H1 (cell line): ENCODE measurements at regions not wholly inside any gene's neighbourhood (a gene's known extent, or its start where the extent isn't known, plus 50 kb on each side); places are given as distances from the start of the nearest gene placed in this dataset.

Experiments used
- CTCF ChIA-PET: fragments of 300-600 bp; sonication (Branson Sonifier 250); formaldehyde crosslinking; loops from one replicate; lab custom pipeline; 2021; ENCODE audit not compliant: partially characterized antibody; lab: Charles Lee
- POLR2A ChIA-PET: fragments of 300-600 bp; sonication (Branson Sonifier 250); formaldehyde crosslinking; loops from one replicate; lab custom pipeline; 2021; ENCODE audit warnings: inconsistent platforms; ENCODE audit not compliant: partially characterized antibody; lab: Charles Lee
- DNase-seq, 2 experiments: peaks; one replicate each; pipeline versions ENCODE4 v3.0.0 to v3.0.0-alpha.2; 2010 to 2022; ENCODE audit warnings: low spot score in 2 of 2, low read depth in 1 of 2, mixed read lengths in 1 of 2
- FAIRE-seq: peaks from 2 replicates; lab custom pipeline; 2011; peaks lifted over from hg19 to GRCh38; lab: Jason Lieb, UNC
- H2AFZ ChIP-seq: 2 replicates; pipeline ENCODE4 v1.8.1; 2012; ENCODE audit warnings: low read length, inconsistent platforms
- H2AK5ac ChIP-seq: 2 replicates; pipeline ENCODE4 v1.6.1; 2013; ENCODE audit warnings: low read depth, low read length
- H2BK120ac ChIP-seq: replicated peaks from 2 replicates; pipeline ENCODE3; 2013; ENCODE audit warnings: low read depth, low read length, inconsistent platforms
- H2BK12ac ChIP-seq: 2 replicates; pipeline ENCODE4 v1.6.1; 2013; ENCODE audit warnings: low read depth, low read length
- H2BK15ac ChIP-seq: 2 replicates; pipeline ENCODE4 v1.6.1; 2013; ENCODE audit warnings: low read length
- H2BK20ac ChIP-seq: 2 replicates; pipeline ENCODE4 v1.6.1; 2013; ENCODE audit warnings: low read length
- H2BK5ac ChIP-seq: 2 replicates; pipeline ENCODE4 v1.6.1; 2013; ENCODE audit warnings: low read depth, low read length
- H3K14ac ChIP-seq: 2 replicates; pipeline ENCODE4 v1.6.1; 2013; ENCODE audit warnings: inconsistent platforms; ENCODE audit not compliant: insufficient read length
- H3K18ac ChIP-seq: 2 replicates; pipeline ENCODE4 v1.6.1; 2013; ENCODE audit warnings: low read length; ENCODE audit errors: extremely low read depth
- H3K23ac ChIP-seq: 2 replicates; pipeline ENCODE4 v1.6.1; 2013; ENCODE audit warnings: inconsistent platforms; ENCODE audit not compliant: insufficient read length
- H3K23me2 ChIP-seq: 2 replicates; pipeline ENCODE4 v1.6.1; 2013; ENCODE audit warnings: low read depth, low read length
- H3K27ac ChIP-seq: 2 replicates; pipeline ENCODE4 v1.6.1; 2011; ENCODE audit warnings: low read depth, low read length, inconsistent platforms
- H3K27me3 ChIP-seq, 4 experiments: replicated peaks in 1 of 4; 1 replicate in 1 of 4; 2 replicates in 3 of 4; pipeline versions ENCODE4 v1.6.1 to v1.8.1; 2011 to 2013; ENCODE audit warnings: low read length in 3 of 4, mild to moderate bottlenecking in 3 of 4, inconsistent platforms in 2 of 4, mixed read lengths in 2 of 4, moderate library complexity in 1 of 4; ENCODE audit not compliant: control insufficient read depth in 3 of 4, insufficient read depth in 3 of 4; ENCODE audit errors: extremely low read depth in 1 of 4
- H3K36me3 ChIP-seq, 4 experiments: 2 replicates each; pipeline versions ENCODE4 v1.6.1 to v1.8.1; 2011 to 2013; ENCODE audit warnings: mild to moderate bottlenecking in 4 of 4, low read length in 3 of 4, moderate library complexity in 2 of 4, control low read depth in 1 of 4, inconsistent platforms in 1 of 4; ENCODE audit not compliant: insufficient read depth in 4 of 4, control insufficient read depth in 2 of 4
- H3K4ac ChIP-seq: replicated peaks from 2 replicates; pipeline ENCODE3; 2013; ENCODE audit warnings: low read length, low read depth, mixed read lengths, inconsistent platforms; ENCODE audit not compliant: insufficient read length
- H3K4me1 ChIP-seq, 4 experiments: replicated peaks in 1 of 4; 1 replicate in 1 of 4; 2 replicates in 3 of 4; pipeline versions ENCODE4 v1.6.1 to v1.8.1; 2011 to 2013; ENCODE audit warnings: low read length in 3 of 4, inconsistent platforms in 2 of 4, mixed read lengths in 1 of 4; ENCODE audit not compliant: insufficient read depth in 4 of 4, control insufficient read depth in 3 of 4
- H3K4me2 ChIP-seq, 2 experiments: 2 replicates each; pipeline versions ENCODE4 v1.6.1 to v1.8.1; 2011 to 2013; ENCODE audit warnings: low read depth in 2 of 2, low read length in 2 of 2, control low read depth in 1 of 2, inconsistent platforms in 1 of 2, mild to moderate bottlenecking in 1 of 2; ENCODE audit not compliant: insufficient read depth in 1 of 2
- H3K4me3 ChIP-seq, 4 experiments: fragments of 200-600, 300-600 bp in 1 of 4; sonication (generic), shearing (Covaris generic), sonication (Bioruptor Twin) in 1 of 4; 2 replicates each; pipeline versions ENCODE4 v1.5.1 to v1.8.1; 2011 to 2016; ENCODE audit warnings: low read length in 4 of 4, low read depth in 3 of 4, control low read depth in 2 of 4, inconsistent platforms in 2 of 4, mild to moderate bottlenecking in 2 of 4, mixed read lengths in 1 of 4, moderate library complexity in 1 of 4; ENCODE audit not compliant: insufficient read depth in 2 of 4; ENCODE audit errors: extremely low read depth in 1 of 4
- H3K56ac ChIP-seq: replicated peaks from 2 replicates; pipeline ENCODE3; 2013; ENCODE audit warnings: low read depth, mild to moderate bottlenecking, mixed read lengths, low read length, inconsistent platforms; ENCODE audit not compliant: insufficient read length
- H3K79me1 ChIP-seq: 2 replicates; pipeline ENCODE4 v1.6.1; 2013; ENCODE audit warnings: low read depth, low read length, control low read depth
- H3K79me2 ChIP-seq, 2 experiments: 2 replicates each; pipeline versions ENCODE4 v1.6.1 to v1.8.1; 2012 to 2013; ENCODE audit warnings: low read length in 2 of 2, mild to moderate bottlenecking in 2 of 2, inconsistent platforms in 1 of 2; ENCODE audit not compliant: insufficient read depth in 2 of 2, control insufficient read depth in 1 of 2
- H3K9ac ChIP-seq, 4 experiments: replicated peaks in 1 of 4; 1 replicate in 1 of 4; 2 replicates in 3 of 4; pipeline versions ENCODE4 v1.6.1 to v1.8.1; 2011 to 2013; ENCODE audit warnings: low read depth in 3 of 4, low read length in 3 of 4, control low read depth in 2 of 4, mild to moderate bottlenecking in 2 of 4, moderate library complexity in 2 of 4, inconsistent platforms in 1 of 4; ENCODE audit errors: extremely low read depth in 1 of 4
- H3K9me3 ChIP-seq, 2 experiments: 2 replicates each; pipeline versions ENCODE4 v1.6.1 to v1.8.1; 2012 to 2013; ENCODE audit warnings: mild to moderate bottlenecking in 2 of 2, moderate library complexity in 2 of 2, control low read depth in 1 of 2, inconsistent platforms in 1 of 2, low read depth in 1 of 2, low read length in 1 of 2, mixed read lengths in 1 of 2; ENCODE audit not compliant: insufficient read depth in 2 of 2
- H4K20me1 ChIP-seq, 2 experiments: replicated peaks in 1 of 2; 2 replicates each; pipeline versions ENCODE3 to v1.8.1; 2011 to 2013; ENCODE audit warnings: inconsistent platforms in 2 of 2, low read length in 2 of 2, mild to moderate bottlenecking in 1 of 2; ENCODE audit not compliant: insufficient read depth in 2 of 2, control insufficient read depth in 1 of 2
- H4K5ac ChIP-seq: 2 replicates; pipeline ENCODE4 v1.6.1; 2013; ENCODE audit warnings: low read length, low read depth, mixed read lengths, inconsistent platforms; ENCODE audit not compliant: insufficient read length
- H4K8ac ChIP-seq: 2 replicates; pipeline ENCODE4 v1.8.0; 2013; ENCODE audit warnings: mild to moderate bottlenecking, moderate library complexity, low read length, inconsistent platforms; ENCODE audit not compliant: insufficient read depth; ENCODE audit errors: extremely low read depth
- H4K91ac ChIP-seq: replicated peaks from 2 replicates; pipeline ENCODE3; 2013; ENCODE audit warnings: low read length, mixed read lengths, inconsistent platforms; ENCODE audit not compliant: insufficient read length
- MAX ChIP-seq: IDR thresholded peaks from 2 replicates; pipeline ENCODE4 v1.6.1; 2012; ENCODE audit warnings: inconsistent platforms
- NANOG ChIP-seq: IDR thresholded peaks from 2 replicates; pipeline ENCODE4 v1.6.1; 2011; ENCODE audit warnings: low read length, low read depth, mild to moderate bottlenecking, inconsistent platforms; ENCODE audit not compliant: insufficient read depth, poor library complexity, severe bottlenecking
- POU5F1 ChIP-seq: IDR thresholded peaks from 2 replicates; pipeline ENCODE4 v1.6.1; 2011; ENCODE audit warnings: low read depth, mild to moderate bottlenecking, low read length, moderate library complexity
- RAD21 ChIP-seq, 2 experiments: IDR thresholded peaks in 1 of 2; conservative IDR thresholded peaks in 1 of 2; 2 replicates each; pipeline ENCODE4 v1.6.1; 2011; ENCODE audit warnings: low read depth in 2 of 2, low read length in 2 of 2, improper control_type of control experiment in 1 of 2, inconsistent platforms in 1 of 2, mild to moderate bottlenecking in 1 of 2, moderate library complexity in 1 of 2
- SIN3A ChIP-seq, 2 experiments: IDR thresholded peaks in 1 of 2; conservative IDR thresholded peaks in 1 of 2; 2 replicates each; pipeline ENCODE4 v1.6.1; 2011 to 2012; ENCODE audit warnings: low read length in 2 of 2, improper control_type of control experiment in 1 of 2, low read depth in 1 of 2, mild to moderate bottlenecking in 1 of 2
- WGBS, 2 experiments: shearing (Covaris generic) in 1 of 2; methylation state at CpG; one replicate each; pipeline versions ENCODE4 v1.1.6 to v1.1.7; 2013 to 2015; ENCODE audit warnings: low lambda C conversion rate in 2 of 2, mixed read lengths in 2 of 2, inconsistent platforms in 1 of 2, low coverage in 1 of 2, missing lambda C conversion rate in 1 of 2; ENCODE audit not compliant: insufficient replicate concordance in 2 of 2, insufficient coverage in 1 of 2, insufficient read length in 1 of 2; ENCODE audit errors: extremely low coverage in 1 of 2, missing lambda C conversion rate in 1 of 2; 5-methylcytosine and 5-hydroxymethylcytosine counted together
- TF ChIP-seq, protein P1 (sequence below), 3 experiments: IDR thresholded peaks; 1 replicate in 2 of 3; 2 replicates in 1 of 3; pipeline versions ENCODE4 v1.5.1 to v1.6.1; 2011; ENCODE audit warnings: low read length in 3 of 3, mild to moderate bottlenecking in 3 of 3, inconsistent platforms in 2 of 3, low read depth in 1 of 3, moderate library complexity in 1 of 3; ENCODE audit not compliant: insufficient read depth in 1 of 3; ENCODE audit errors: control extremely low read depth in 1 of 3

- Histone ChIP-seq H4K91ac (no peak overlapping the region), H3K18ac (no peak overlapping the region), H3K27ac (no peak overlapping the region), H3K14ac (no peak overlapping the region)
- TF ChIP-seq MAX: no peak
- TF ChIP-seq, protein P1, sequence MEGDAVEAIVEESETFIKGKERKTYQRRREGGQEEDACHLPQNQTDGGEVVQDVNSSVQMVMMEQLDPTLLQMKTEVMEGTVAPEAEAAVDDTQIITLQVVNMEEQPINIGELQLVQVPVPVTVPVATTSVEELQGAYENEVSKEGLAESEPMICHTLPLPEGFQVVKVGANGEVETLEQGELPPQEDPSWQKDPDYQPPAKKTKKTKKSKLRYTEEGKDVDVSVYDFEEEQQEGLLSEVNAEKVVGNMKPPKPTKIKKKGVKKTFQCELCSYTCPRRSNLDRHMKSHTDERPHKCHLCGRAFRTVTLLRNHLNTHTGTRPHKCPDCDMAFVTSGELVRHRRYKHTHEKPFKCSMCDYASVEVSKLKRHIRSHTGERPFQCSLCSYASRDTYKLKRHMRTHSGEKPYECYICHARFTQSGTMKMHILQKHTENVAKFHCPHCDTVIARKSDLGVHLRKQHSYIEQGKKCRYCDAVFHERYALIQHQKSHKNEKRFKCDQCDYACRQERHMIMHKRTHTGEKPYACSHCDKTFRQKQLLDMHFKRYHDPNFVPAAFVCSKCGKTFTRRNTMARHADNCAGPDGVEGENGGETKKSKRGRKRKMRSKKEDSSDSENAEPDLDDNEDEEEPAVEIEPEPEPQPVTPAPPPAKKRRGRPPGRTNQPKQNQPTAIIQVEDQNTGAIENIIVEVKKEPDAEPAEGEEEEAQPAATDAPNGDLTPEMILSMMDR (IDR thresholded peaks at IDR 0.05; ENCODE audit: control extremely low read depth in 1 of 3, insufficient read depth in 1 of 3, low read depth in 1 of 3, low read length in 3 of 3): peak in 1 of 3 experiments; percentile 14; a peak in 2 of 4 replicates
- TF ChIP-seq SIN3A (conservative IDR thresholded peaks at IDR 0.05 in 1 of 2, IDR thresholded peaks at IDR 0.05 in 1 of 2; ENCODE audit: low read depth in 1 of 2, low read length in 2 of 2): no peak
- TF ChIP-seq NANOG: no peak
- no peak for TF ChIP-seq POU5F1
- TF ChIP-seq RAD21 (IDR thresholded peaks at IDR 0.05 in 1 of 2, conservative IDR thresholded peaks at IDR 0.05 in 1 of 2; ENCODE audit: low read depth in 2 of 2, low read length in 2 of 2): peak; percentile 16 to 39; a peak in 3 of 4 replicates
- TF ChIP-seq, all 59 proteins: peak for 2
- Histone ChIP-seq H3K4me3 (no peak overlapping the region), H4K20me1 (peaks cover 0 to 2% of the 10 kb centered on the region in 2 experiments), H4K5ac (no peak overlapping the region), H3K27me3 (no peaks in the 10 kb centered on the region), H2BK120ac (no peak overlapping the region), H3K4me2 (no peak overlapping the region), H4K8ac (no peak overlapping the region), H2AK5ac (no peak overlapping the region), H3K79me1 (no peaks in the 10 kb centered on the region), H3K36me3 (no peaks in the 10 kb centered on the region), H2BK20ac (no peak overlapping the region), H3K23ac (no peak overlapping the region), H2AFZ (no peak overlapping the region), H3K9ac (no peak overlapping the region), H3K23me2 (no peaks in the 10 kb centered on the region), H3K56ac (no peak overlapping the region), H3K79me2 (no peaks in the 10 kb centered on the region), H2BK15ac (no peak overlapping the region), H2BK12ac (no peak overlapping the region), H3K4me1 (no peaks in the 10 kb centered on the region), H3K4ac (no peak overlapping the region), H2BK5ac (no peak overlapping the region), H3K9me3 (no peaks in the 10 kb centered on the region; a peak in 1 of 4 replicates)
- WGBS, 2 experiments: 92% methylated on average over 1 of the region's 1 CpG; no CpG with 5 or more reads in 1 of the 2 experiments
- FAIRE-seq (no peak), DNase-seq (no peak)
- ChIA-PET POLR2A (no interaction called here), CTCF (interaction anchor here (2.1 kb wide), 1 partner anchor 74 kb away, joined by 5 read pairs; no protein-coding TSS in a partner anchor)
Observed at GRCh38 chr2:129661935-129662334, 317.5 kb upstream of the RAB6C start.
